T-helper 17 cell (primary cell): ENCODE measurements at regions not wholly inside any gene's neighbourhood (a gene's known extent, or its start where the extent isn't known, plus 50 kb on each side); places are given as distances from the start of the nearest gene placed in this dataset.
A peak's percentile ranks its signal among the peaks of the same experiment; 100 is the strongest.

Source experiments
- ATAC-seq: fragments of 150-1000 bp; cut with Tn5 transposase; 2 replicates; pipeline ENCODE4 v1.10.0; 2021; ENCODE audit warnings: mild to moderate bottlenecking, moderate library complexity
- DNase-seq, 3 donors: peaks; one replicate each; pipeline versions ENCODE4 v3.0.0 to v3.0.0-alpha.2; 2020 to 2021
- H3K9me3 ChIP-seq: one replicate; pipeline ENCODE4 v1.7.0; 2013; ENCODE audit warnings: low read length, mild to moderate bottlenecking; ENCODE audit not compliant: control insufficient read depth, poor library complexity, severe bottlenecking
- H3K27ac Mint-ChIP-seq: one replicate; pipeline ENCODE4 v1.8.0; 2022; ENCODE audit warnings: mild to moderate bottlenecking, moderate library complexity, mixed read lengths
- H3K27me3 Mint-ChIP-seq: one replicate; pipeline ENCODE4 v1.8.0; 2022; ENCODE audit warnings: mixed read lengths
- H3K36me3 Mint-ChIP-seq: one replicate; pipeline ENCODE4 v1.8.0; 2022; ENCODE audit warnings: low read depth, mixed read lengths
- H3K4me1 Mint-ChIP-seq: one replicate; pipeline ENCODE4 v1.8.0; 2022; ENCODE audit warnings: mild to moderate bottlenecking, mixed read lengths
- H3K4me3 Mint-ChIP-seq: one replicate; pipeline ENCODE4 v1.8.0; 2022; ENCODE audit warnings: mild to moderate bottlenecking, moderate library complexity, mixed read lengths

DNA sequence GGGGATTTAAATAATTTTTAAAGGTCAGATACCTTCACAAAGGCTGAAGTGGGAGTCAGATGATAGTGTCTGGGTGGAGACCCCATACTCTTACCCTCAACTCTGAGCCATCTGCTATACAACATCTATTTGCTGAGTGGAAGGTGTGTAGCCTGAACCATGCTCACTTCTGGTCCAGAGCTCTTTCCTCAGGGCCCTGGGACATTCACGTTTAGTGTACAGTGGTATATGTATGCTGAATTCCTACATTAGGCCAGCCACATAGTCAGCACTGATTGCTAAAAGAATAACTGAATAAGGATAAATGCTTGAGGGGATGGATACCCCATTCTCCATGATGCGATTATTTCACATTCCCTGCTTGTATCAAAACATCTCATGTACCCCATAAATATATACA, 107.3 kb downstream of the KIF26A start:
- no peak overlapping the region for H3K27ac Mint-ChIP-seq
- no peaks in the 10 kb centered on the region for H3K27me3 Mint-ChIP-seq
- H3K9me3 ChIP-seq: peaks cover 4% of the 10 kb centered on the region

DNA sequence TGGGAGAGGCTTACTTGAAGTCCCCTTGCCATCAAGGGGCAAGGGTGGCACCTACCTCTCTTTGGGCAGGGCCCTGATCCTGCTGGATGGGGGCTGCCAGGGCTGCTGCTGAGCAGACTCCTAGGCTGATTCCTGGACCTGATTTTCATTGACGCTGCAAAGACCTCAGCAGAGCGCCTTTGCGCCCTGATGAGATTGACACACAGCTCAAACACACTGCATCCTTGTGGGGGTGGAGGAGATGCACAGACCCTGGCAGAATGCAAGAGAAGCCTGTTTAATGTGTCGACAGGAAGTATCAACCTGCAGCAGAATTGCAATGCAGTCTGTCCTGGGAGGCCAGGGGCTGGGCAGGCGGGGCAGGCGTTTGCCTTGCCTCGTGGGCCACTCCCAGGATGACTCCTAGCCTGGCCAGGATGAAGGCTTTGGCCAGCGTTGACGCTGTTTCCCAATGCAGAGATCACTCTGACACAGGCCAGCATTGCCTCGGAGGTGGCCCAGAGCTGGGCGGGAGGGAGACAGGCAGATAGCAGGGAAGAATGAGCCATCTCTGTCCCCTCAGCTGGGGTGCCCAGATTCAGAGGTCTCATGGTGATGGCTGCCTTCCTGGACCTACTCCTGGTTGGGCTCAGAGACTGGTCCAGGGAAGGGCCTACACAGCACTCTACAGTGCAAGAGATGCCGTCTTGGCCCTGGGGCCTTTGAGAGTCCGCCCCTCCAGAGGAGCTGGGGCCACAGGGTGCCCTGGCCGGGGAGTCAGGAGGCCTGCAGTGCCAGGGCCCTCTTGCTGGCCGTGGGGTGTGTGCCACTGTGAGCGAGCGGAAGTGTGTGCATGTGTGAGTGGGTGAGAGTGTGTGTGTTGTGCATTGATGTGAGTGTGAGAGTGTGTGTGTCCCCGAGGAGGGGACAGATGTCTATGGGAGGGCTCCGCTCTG, 108.3 kb downstream of the KIF26A start:
- peaks cover 4% of the 10 kb centered on the region for H3K9me3 ChIP-seq
- DNase-seq: peak in 1 of 3 donors; percentile 4
- H3K27ac Mint-ChIP-seq: no peak overlapping the region
- peaks cover 2% of the 10 kb centered on the region for H3K4me1 Mint-ChIP-seq
- no peaks in the 10 kb centered on the region for H3K36me3 Mint-ChIP-seq
- H3K27me3 Mint-ChIP-seq: no peaks in the 10 kb centered on the region
- no peak overlapping the region for H3K4me3 Mint-ChIP-seq
- no peak for ATAC-seq

More for the DNA sequence above, 107.3 kb downstream of the KIF26A start:
- H3K36me3 Mint-ChIP-seq: no peaks in the 10 kb centered on the region
- no peak overlapping the region for H3K4me3 Mint-ChIP-seq
- ATAC-seq: no peak
- peaks cover 2% of the 10 kb centered on the region for H3K4me1 Mint-ChIP-seq
- no peak for DNase-seq

- no peaks in the 10 kb centered on the region for H3K27me3 Mint-ChIP-seq
- H3K9me3 ChIP-seq: peaks cover 4% of the 10 kb centered on the region
- no peaks in the 10 kb centered on the region for H3K36me3 Mint-ChIP-seq
- H3K27ac Mint-ChIP-seq: no peak overlapping the region
- H3K4me1 Mint-ChIP-seq: peaks cover 2% of the 10 kb centered on the region
- no peak overlapping the region for H3K4me3 Mint-ChIP-seq
- DNase-seq (no peak), ATAC-seq (no peak)
Observed at GRCh38 chr14:104247336-104248202, 109.2 kb downstream of the KIF26A start.

GRCh38 chr14:104248203-104249055, 110.0 kb downstream of the KIF26A start:
- ATAC-seq (no peak), DNase-seq (no peak)
- H3K27ac Mint-ChIP-seq: no peak overlapping the region
- peaks cover 2% of the 10 kb centered on the region for H3K4me1 Mint-ChIP-seq
- no peak overlapping the region for H3K4me3 Mint-ChIP-seq
- H3K36me3 Mint-ChIP-seq: no peaks in the 10 kb centered on the region
- no peaks in the 10 kb centered on the region for H3K27me3 Mint-ChIP-seq
- peaks cover 4% of the 10 kb centered on the region for H3K9me3 ChIP-seq

DNA sequence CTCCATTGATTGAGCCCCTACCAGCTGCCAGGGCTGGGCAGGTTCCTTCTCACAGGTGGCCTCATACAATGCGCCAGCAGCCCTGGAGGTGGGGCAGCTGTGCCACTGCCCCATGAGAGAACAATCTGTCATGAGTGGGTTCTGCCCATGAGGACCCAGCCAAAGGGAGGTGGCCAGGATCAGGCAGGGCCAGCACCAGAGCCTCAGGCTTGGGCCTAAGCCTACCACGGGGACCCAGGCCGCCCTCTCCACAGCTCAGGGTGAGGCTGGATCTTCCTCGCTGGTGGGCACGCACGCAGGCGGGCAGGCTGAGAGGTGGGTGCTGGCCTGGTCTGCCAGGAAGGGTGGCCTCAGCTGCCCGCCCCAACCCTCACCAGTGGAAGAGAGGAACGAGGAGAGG, 110.7 kb downstream of the KIF26A start:
- H3K4me1 Mint-ChIP-seq: peaks cover 2% of the 10 kb centered on the region
- ATAC-seq: no peak
- peaks cover 4% of the 10 kb centered on the region for H3K9me3 ChIP-seq
- no peak overlapping the region for H3K27ac Mint-ChIP-seq
- H3K4me3 Mint-ChIP-seq: no peak overlapping the region
- H3K27me3 Mint-ChIP-seq: no peaks in the 10 kb centered on the region
- no peaks in the 10 kb centered on the region for H3K36me3 Mint-ChIP-seq
- DNase-seq: no peak

DNA sequence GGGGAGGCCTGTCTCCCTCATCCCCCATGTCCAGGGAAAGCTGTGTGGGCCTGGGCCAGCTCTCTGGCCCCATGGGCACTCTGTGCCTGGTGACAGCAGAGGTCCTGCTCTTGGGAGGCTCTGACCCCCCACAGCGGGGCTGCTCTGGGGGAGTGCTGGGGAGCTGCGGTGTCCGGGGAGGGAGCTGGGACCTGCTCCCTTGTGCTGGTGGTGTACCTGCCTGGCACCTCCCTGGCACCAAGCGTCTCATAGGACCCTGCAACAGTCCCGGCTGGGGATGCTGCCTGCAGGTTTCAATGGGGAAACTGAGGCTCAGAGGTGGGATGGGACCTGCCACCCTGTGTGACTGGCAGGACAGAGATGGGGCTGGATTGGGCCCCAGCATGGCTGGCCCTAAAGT, 111.3 kb downstream of the KIF26A start:
- no peak overlapping the region for H3K27ac Mint-ChIP-seq
- no peak for DNase-seq
- peaks cover 4% of the 10 kb centered on the region for H3K9me3 ChIP-seq
- no peaks in the 10 kb centered on the region for H3K36me3 Mint-ChIP-seq
- H3K4me3 Mint-ChIP-seq: no peak overlapping the region
- peaks cover 2% of the 10 kb centered on the region for H3K4me1 Mint-ChIP-seq
- no peaks in the 10 kb centered on the region for H3K27me3 Mint-ChIP-seq
- ATAC-seq: no peak

GRCh38 chr14:104250175-104250574, 111.8 kb downstream of the KIF26A start:
- H3K4me3 Mint-ChIP-seq: no peak overlapping the region
- DNase-seq: no peak

GRCh38 chr14:104252256-104253215, 114.1 kb downstream of the KIF26A start:
- Mint-ChIP-seq H3K4me3 (no peak overlapping the region), H3K36me3 (no peaks in the 10 kb centered on the region), H3K4me1 (no peaks in the 10 kb centered on the region), H3K27me3 (peaks cover 15% of the 10 kb centered on the region), H3K27ac (no peak overlapping the region)
- H3K9me3 ChIP-seq: no peaks in the 10 kb centered on the region
- no peak for DNase-seq
- ATAC-seq: no peak

More at GRCh38 chr14:104250175-104250574, 111.8 kb downstream of the KIF26A start:
- H3K27ac Mint-ChIP-seq: no peak overlapping the region
- H3K36me3 Mint-ChIP-seq: no peaks in the 10 kb centered on the region
- H3K27me3 Mint-ChIP-seq: no peaks in the 10 kb centered on the region
- no peak for ATAC-seq
- H3K9me3 ChIP-seq: peaks cover 4% of the 10 kb centered on the region
- H3K4me1 Mint-ChIP-seq: peaks cover 2% of the 10 kb centered on the region

DNA sequence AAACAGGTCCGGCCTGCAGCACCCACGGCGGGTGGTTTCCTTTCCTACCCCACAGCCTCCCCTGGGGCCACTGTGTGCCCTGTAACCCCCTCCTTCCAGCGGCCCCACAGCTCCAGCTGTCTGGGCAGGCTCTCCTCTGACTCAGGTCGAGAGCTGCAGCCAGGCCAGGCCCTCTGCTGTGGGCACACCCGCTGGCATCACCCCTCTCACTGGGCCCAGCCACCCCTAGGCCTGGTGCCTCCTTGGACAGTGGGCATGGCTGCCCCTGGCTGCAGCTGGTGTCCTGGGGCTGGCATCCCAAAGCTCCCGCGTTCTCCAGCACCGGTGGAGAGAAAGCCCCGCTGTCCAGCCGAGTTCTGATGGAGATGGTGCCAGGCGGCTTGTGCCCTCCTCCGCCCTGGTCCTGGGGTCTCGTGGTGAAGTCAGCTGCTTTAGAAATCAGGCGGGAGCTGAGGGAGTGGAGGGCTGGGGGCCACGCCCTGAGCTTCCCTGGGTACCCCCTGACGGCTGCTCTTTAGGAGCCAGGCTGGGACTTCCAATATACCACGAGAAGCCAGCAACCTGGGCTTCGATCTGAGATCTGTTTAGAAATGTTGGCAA, 114.9 kb downstream of the KIF26A start:
- no peaks in the 10 kb centered on the region for H3K9me3 ChIP-seq
- ATAC-seq: no peak
- Mint-ChIP-seq H3K36me3 (no peaks in the 10 kb centered on the region), H3K27me3 (peaks cover 22% of the 10 kb centered on the region), H3K27ac (no peak overlapping the region), H3K4me3 (no peak overlapping the region), H3K4me1 (no peaks in the 10 kb centered on the region)
- DNase-seq: no peak

DNA sequence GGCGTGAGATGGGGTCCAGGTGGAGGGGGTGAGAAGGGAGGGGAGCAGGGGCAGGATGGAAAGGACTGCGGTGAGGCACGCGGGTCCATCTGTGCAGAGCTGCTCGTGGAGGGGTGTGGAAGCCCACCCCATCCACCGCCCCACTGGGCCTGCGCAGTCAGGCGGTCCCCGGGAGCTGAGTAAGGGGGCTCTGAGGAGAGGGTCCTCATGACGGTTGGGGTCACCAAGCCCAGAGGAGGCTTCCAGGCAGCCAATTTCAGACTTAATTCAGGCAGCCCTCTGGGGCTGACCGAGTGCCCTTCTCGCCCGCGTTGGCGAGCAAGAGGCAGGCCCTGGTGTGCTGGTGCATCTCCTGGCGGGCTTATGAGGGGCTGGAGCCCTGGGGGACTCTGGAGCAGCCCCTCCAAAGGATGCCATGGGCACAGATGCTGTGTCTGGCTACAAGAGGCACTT, 115.5 kb downstream of the KIF26A start:
- no peaks in the 10 kb centered on the region for H3K36me3 Mint-ChIP-seq
- H3K4me3 Mint-ChIP-seq: no peak overlapping the region
- H3K27ac Mint-ChIP-seq: no peak overlapping the region
- no peak for ATAC-seq
- H3K4me1 Mint-ChIP-seq: no peaks in the 10 kb centered on the region
- H3K27me3 Mint-ChIP-seq: peaks cover 22% of the 10 kb centered on the region
- DNase-seq: no peak
- H3K9me3 ChIP-seq: no peaks in the 10 kb centered on the region

GRCh38 chr14:104254735-104255400, 116.5 kb downstream of the KIF26A start:
- H3K9me3 ChIP-seq: no peaks in the 10 kb centered on the region
- no peaks in the 10 kb centered on the region for H3K36me3 Mint-ChIP-seq
- H3K27me3 Mint-ChIP-seq: peaks cover 25% of the 10 kb centered on the region
- H3K4me3 Mint-ChIP-seq: no peak overlapping the region
- H3K4me1 Mint-ChIP-seq: no peaks in the 10 kb centered on the region
- DNase-seq (no peak), ATAC-seq (no peak)
- no peak overlapping the region for H3K27ac Mint-ChIP-seq
